ENCODE measurements at regions not wholly inside any gene's neighbourhood (a gene's known extent, or its start where the extent isn't known, plus 50 kb on each side); places are given as distances from the start of the nearest gene placed in this dataset.

- DNase-seq (ENCODE audit: low read depth, low spot score), result peak; percentile 48
Measured at GRCh38 chr5:165055476-165055875, 1550.1 kb downstream of the MAT2B start.

GRCh38 chr5:165057145-165057544 lies 1551.7 kb downstream of the MAT2B start:
- no peak for DNase-seq (ENCODE audit: low read depth, low spot score)

- DNase-seq (ENCODE audit: low read depth, low spot score), result no peak
Measured at GRCh38 chr5:165066751-165067385, 1561.4 kb downstream of the MAT2B start.

- peak; percentile 2 for DNase-seq (ENCODE audit: low read depth, low spot score)
Measured at GRCh38 chr5:165076686-165077085, 1571.3 kb downstream of the MAT2B start.

DNA sequence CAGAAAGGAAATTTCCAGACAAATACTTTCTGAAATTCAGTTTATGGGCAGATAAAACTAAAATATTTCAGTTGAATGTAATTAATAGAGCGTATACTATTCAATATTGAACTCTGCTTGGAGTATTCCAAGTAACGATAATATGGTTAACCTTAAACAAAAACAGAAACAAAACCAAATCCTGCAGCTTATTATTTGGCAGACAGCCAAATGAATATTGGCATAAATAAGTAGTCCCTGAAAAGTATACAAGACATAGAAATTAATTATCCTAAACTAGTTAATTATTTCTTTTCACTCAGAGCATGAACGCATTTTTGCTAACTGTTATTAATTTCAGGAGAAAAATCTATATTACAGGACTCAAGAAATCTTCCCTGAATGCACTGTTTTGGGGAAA lies 1574.0 kb downstream of the MAT2B start:
- DNase-seq (ENCODE audit: low read depth, low spot score), result no peak

DNA sequence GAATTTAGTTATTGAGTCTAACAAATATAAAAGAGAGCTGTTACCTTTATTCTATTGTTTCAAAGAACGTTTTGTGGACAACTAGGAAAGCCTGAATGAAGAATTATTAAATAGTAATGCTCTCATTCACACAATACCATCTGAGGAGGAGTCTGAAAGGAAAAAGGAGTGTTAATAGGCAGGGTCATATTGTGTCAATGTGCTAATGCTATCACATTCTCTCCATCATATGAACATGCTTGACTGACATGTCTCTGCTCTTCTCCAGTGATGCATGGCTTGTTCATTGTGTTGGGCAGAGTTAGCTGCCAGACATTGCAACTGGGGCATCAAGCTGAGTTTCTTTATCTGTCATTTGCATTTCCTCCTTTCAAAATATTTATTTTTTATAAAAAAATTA lies 1578.0 kb downstream of the MAT2B start:
- no peak for DNase-seq (ENCODE audit: low read depth, low spot score)

DNA sequence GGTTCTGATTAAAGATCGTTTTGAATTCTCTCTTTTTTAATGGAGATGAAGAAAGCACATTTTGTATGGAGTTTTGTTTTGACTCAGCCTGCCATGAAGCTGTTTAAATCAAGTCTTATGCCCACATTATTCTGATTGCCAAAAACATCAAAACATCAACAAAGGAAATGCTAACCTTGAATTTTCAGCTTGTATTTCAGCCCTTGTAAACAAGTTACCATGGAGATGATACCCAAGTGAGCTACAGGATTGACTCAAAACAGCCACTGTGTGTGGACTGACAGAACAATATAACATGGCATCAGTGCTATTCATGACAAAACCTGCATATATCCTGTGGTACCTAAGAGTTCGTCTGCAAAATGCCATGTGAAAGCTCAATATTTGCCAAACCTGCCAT lies 1581.0 kb downstream of the MAT2B start:
- DNase-seq (ENCODE audit: low read depth, low spot score), result peak; percentile 14

DNA sequence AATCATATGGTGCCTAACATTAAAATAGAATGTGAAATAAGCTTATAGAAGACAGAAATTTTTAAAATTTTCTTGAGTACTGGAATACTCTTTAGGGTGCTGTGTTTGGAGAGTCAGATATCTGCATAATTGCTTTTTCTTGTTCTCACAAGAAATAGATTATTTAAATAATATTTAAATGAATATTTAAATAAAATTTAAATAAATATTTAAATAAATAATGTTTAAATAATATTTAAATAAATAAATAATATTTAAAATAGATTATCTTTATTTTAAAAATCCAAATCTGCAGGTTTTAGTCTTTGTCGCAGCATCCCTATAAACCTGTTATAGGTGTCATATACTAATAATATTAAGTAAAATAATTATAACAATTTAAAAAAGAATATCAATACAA lies 1589.4 kb downstream of the MAT2B start:
- DNase-seq (ENCODE audit: low read depth, low spot score), result no peak

DNA sequence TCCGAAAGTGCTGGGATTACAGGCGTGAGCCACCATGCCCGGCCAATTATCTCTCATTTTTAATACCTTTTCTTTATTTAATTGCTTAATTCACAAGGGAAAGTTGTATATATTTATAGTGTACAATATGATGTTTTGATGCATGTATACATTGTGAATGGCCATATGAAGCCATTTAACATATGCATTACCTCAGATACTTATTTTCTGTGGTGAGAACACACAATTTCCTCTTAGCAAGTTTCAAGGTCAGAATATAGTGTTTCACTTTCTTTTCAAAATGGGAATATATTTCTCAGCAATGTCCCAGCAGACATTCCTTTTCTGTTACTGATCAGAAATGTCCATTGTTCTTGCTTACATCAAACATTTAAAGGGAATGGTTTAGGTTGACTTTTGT lies 1596.3 kb downstream of the MAT2B start:
- peak; percentile 15 for DNase-seq (ENCODE audit: low read depth, low spot score)

DNA sequence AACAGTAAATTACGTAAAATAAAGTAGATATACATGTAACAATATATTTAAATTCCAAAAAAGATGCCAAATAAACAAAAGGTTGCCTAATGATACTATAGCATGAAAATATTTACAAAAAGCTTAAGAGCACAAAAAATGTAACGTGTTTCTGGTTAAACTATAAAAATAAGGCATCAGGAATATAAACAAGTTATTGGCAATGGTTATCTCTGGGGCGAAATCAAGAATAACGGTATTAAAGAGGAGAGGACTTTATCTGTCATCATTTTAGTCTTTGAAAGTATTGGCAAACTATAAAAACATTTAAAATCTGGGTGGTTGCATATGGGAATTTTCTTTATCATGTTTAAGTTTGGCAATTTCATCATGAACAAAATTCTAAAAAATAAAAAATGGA lies 1599.2 kb downstream of the MAT2B start:
- no peak for DNase-seq (ENCODE audit: low read depth, low spot score)

DNA sequence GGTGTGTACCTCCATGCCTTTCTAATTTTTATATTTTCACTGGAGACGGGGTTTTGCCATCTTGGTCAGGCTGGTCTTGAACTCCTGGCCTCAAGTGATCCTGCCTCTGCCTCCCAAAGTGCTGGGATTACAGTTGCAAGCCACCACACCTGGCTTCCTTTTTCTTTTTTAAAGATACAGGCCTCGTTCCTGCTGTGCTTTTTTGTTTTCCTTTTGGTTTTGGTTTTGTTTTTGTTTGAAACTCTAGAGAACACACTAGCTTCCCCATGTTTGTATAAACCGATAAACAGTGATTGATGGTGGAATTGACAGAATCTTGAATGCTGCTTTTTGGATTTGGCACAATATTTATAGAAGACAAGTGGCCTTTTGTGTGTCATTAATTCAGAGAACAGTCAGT lies 1603.4 kb downstream of the MAT2B start:
- no peak for DNase-seq (ENCODE audit: low read depth, low spot score)

DNA sequence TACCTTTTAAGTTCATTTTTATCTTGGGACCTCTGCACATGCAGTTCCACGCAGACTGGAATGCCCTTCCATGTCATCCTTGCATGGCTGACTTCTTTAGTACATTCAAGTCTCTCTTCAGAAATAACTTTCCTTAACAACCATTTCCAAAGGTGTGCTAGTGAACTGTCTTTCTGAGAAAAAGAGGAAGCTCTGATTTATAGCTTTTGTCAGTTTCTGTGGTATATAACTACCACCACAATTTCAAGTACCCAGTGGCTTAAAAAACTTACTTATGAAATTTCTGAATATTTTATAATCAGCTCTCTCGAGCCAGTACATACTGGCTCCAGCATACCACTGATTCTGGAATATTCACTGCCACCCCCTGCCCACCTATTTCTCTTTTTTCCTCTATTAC lies 1613.8 kb downstream of the MAT2B start:
- DNase-seq (ENCODE audit: low read depth, low spot score), result no peak

GRCh38 chr5:165126598-165126997 lies 1621.2 kb downstream of the MAT2B start:
- no peak for DNase-seq (ENCODE audit: low read depth, low spot score)

DNA sequence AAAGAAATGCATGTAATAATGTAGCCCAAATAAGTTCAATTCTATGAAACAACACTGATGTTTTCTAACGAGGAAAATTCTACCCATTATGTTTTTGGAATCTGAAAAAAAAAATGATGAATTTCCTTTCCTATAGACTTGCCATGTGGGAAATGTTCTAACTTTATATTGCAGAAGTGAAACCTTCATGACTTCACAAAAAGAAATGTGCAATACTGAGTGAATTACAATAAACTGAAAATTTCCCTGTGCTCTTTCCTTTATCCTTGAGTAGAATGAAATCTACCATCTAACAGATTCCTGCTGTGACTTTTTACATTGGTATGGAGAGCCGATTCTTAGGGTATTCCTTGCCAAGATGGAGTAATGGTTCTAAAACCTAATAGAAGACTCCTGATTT lies 1622.5 kb downstream of the MAT2B start:
- DNase-seq (ENCODE audit: low read depth, low spot score), result no peak

DNA sequence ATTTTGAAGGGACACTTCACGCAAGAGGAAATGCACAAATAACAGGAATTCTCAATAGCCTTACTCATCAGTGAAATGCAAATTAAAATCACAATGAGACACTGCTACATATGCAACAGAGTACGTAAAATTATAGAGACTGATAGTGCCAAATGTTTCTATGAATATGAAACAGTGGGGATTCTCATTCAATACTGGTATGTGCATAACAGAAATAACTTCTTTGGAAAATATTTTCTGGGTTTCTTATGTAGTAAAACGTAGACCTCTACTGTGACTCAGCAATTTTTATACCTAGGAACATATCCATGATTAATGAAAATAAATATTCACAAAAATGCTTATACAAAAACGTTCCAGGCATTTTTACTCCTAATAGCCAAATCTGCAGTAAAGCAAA lies 1625.2 kb downstream of the MAT2B start:
- DNase-seq (ENCODE audit: low read depth, low spot score), result peak; percentile 37

DNA sequence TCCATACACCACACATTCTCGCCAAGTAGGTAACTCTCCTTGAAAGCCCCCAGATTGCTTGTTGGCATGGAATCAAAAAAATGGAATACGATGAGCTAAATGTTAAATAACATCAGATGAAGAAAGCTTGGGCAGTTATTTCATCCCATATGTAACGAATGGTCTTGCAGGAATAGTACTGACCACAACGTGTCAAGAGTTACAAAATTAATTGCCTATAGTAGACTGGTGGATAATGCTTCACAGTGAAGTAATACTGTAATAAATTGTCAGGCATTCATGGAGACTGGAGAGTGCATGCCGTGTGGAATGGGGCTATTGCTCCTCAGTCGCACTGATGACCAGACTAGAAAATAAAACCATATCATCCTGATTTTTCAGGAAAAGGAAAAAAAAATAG lies 1628.7 kb downstream of the MAT2B start:
- no peak for DNase-seq (ENCODE audit: low read depth, low spot score)

DNA sequence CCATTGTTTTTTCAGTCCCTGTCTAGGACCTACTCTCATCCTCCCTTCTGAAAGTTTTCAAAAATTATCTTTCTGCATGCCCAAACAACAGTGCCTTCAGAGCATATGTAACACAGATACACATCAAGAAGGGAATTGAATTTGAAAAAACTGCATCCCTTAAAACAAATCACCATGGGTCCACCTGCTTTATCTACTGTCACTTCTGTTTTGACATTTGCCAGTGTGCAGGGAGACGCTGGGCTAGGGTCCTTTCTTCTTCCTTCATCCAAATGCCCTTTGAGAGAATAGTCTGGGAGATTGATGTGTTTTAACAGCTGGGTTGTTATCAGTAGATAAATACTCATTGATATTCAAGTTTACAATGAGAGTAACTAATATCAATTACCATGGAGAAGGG lies 1630.1 kb downstream of the MAT2B start:
- DNase-seq (ENCODE audit: low read depth, low spot score), result no peak

GRCh38 chr5:165137701-165138100 lies 1632.3 kb downstream of the MAT2B start:
- no peak for DNase-seq (ENCODE audit: low read depth, low spot score)

- peak; percentile 72 for DNase-seq (ENCODE audit: low read depth, low spot score)
Measured at GRCh38 chr5:165138236-165138635, 1632.8 kb downstream of the MAT2B start.

DNA sequence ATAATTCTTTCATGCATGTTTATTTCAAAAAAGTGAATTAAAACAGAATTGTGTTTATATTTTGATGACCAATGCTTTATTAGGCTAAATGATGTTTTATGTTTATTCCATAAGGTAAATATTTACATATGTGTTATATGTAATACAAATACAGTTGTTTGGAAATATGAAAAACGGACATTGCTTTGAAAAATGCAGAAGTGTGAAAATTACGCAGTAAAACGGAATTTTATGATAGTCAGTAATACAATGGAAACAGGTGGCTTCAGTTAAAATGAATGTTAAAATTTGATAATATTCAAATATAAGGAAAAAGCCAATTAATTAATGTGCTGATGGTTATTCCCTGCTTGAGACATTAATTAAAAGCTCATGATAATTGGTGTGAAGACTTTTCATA lies 1633.8 kb downstream of the MAT2B start:
- no peak for DNase-seq (ENCODE audit: low read depth, low spot score)

- DNase-seq (ENCODE audit: low read depth, low spot score), result no peak
Measured at GRCh38 chr5:165139721-165140120, 1634.3 kb downstream of the MAT2B start.

GRCh38 chr5:165143741-165144140 lies 1638.3 kb downstream of the MAT2B start:
- DNase-seq (ENCODE audit: low read depth, low spot score), result no peak

DNA sequence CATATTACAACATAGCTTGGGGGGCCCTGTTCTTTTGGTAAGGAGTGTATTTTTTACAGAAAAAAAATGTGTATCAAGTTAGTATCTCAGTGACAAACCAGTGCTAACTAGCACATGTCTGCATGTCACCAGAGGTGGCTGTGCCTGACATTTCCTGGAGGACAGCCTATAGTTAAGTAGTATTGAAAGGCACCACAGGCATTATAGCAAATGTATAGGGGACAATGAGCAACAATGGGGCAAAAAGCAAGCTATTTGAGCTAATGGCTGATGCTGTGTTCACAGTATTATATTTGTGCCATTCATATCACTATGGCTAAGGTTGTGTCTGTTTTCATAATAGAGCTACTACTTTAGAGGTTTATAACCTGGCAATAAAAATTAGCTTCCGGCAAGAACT lies 1644.0 kb downstream of the MAT2B start:
- no peak for DNase-seq (ENCODE audit: low read depth, low spot score)

DNA sequence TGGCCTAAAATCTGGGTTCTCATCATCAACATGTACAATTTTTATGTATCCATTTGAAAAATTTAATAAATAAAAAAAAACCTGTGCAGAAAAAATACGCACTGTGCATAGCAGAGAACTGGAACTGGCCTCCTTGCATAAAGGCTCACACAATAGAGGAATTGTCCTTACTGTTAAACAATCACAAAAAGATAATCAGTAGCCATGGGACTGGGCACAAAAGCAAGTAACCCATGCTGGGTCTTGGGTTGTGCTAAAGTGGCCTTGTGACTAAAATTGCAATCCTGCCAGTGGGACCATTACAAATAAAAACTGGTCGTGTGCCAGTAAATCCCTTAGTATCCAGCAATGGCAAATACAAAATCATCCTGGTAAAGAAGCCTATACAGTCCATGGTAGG lies 1646.6 kb downstream of the MAT2B start:
- no peak for DNase-seq (ENCODE audit: low read depth, low spot score)
